Dendritic cell treated with granulocyte-macrophage colony-stimulating factor and Interleukin-4, amounts not matched to agents 40 ng/mL and 50 ng/mL, for 4 days (primary cell): ENCODE measurements at regions not wholly inside any gene's neighbourhood (a gene's known extent, or its start where the extent isn't known, plus 50 kb on each side); places are given as distances from the start of the nearest gene placed in this dataset.

Experiments
- H3K27ac Mint-ChIP-seq: one replicate; pipeline ENCODE4 v1.8.0; 2022; ENCODE audit warnings: mild to moderate bottlenecking, mixed read lengths
- H3K27me3 Mint-ChIP-seq: one replicate; pipeline ENCODE4 v1.8.0; 2022; ENCODE audit warnings: mild to moderate bottlenecking, mixed read lengths
- H3K36me3 Mint-ChIP-seq: one replicate; pipeline ENCODE4 v1.8.0; 2022; ENCODE audit warnings: low read depth, mixed read lengths
- H3K4me1 Mint-ChIP-seq: one replicate; pipeline ENCODE4 v1.8.0; 2022; ENCODE audit warnings: low read depth, mixed read lengths
- H3K4me3 Mint-ChIP-seq: one replicate; pipeline ENCODE4 v1.8.0; 2022; ENCODE audit warnings: mild to moderate bottlenecking, moderate library complexity, mixed read lengths
- H3K9me3 Mint-ChIP-seq: one replicate; pipeline ENCODE4 v1.8.0; 2022; ENCODE audit warnings: mixed read lengths
- intact Hi-C: fragments of 100-400 bp; cut with micrococcal nuclease; formaldehyde crosslinking; loops from one replicate; pipeline ENCODE4 v1.15.0; 2022

- no peaks in the 10 kb centered on the region for H3K36me3 Mint-ChIP-seq
- no peak overlapping the region for H3K27ac Mint-ChIP-seq
- peaks cover 26% of the 10 kb centered on the region for H3K9me3 Mint-ChIP-seq
- H3K4me3 Mint-ChIP-seq: no peak overlapping the region
- H3K4me1 Mint-ChIP-seq: no peaks in the 10 kb centered on the region
- H3K27me3 Mint-ChIP-seq: no peaks in the 10 kb centered on the region
- intact Hi-C loops: no loop called here
Observed at GRCh38 chr9:86821006-86821845, 126.1 kb downstream of the GAS1 start.

GRCh38 chr9:86819552-86819951 is 127.8 kb downstream of the GAS1 start:
- Mint-ChIP-seq H3K27ac (no peak overlapping the region), H3K27me3 (no peaks in the 10 kb centered on the region)
- intact Hi-C loops: no loop called here

GRCh38 chr9:86818636-86819035 is 128.7 kb downstream of the GAS1 start:
- Mint-ChIP-seq H3K4me3 (no peak overlapping the region), H3K27ac (no peak overlapping the region), H3K36me3 (no peaks in the 10 kb centered on the region), H3K9me3 (peaks cover 10% of the 10 kb centered on the region), H3K27me3 (no peaks in the 10 kb centered on the region), H3K4me1 (no peaks in the 10 kb centered on the region)
- intact Hi-C loops: no loop called here

More at GRCh38 chr9:86819552-86819951, 127.8 kb downstream of the GAS1 start:
- Mint-ChIP-seq H3K4me3 (no peak overlapping the region), H3K9me3 (peaks cover 11% of the 10 kb centered on the region), H3K36me3 (no peaks in the 10 kb centered on the region), H3K4me1 (no peaks in the 10 kb centered on the region)

- no peaks in the 10 kb centered on the region for H3K4me1 Mint-ChIP-seq
- intact Hi-C loops: no loop called here
- peaks cover 10% of the 10 kb centered on the region for H3K9me3 Mint-ChIP-seq
- H3K27ac Mint-ChIP-seq: no peak overlapping the region
- no peak overlapping the region for H3K4me3 Mint-ChIP-seq
- H3K27me3 Mint-ChIP-seq: no peaks in the 10 kb centered on the region
- H3K36me3 Mint-ChIP-seq: no peaks in the 10 kb centered on the region
Observed at GRCh38 chr9:86816868-86817267, 130.4 kb downstream of the GAS1 start.

- Mint-ChIP-seq H3K36me3 (no peaks in the 10 kb centered on the region), H3K27me3 (no peaks in the 10 kb centered on the region), H3K4me1 (no peaks in the 10 kb centered on the region), H3K4me3 (no peak overlapping the region), H3K27ac (no peak overlapping the region), H3K9me3 (peaks cover 10% of the 10 kb centered on the region)
- intact Hi-C loops: no loop called here
Observed at GRCh38 chr9:86816366-86816765, 130.9 kb downstream of the GAS1 start.

- no peaks in the 10 kb centered on the region for H3K27me3 Mint-ChIP-seq
- intact Hi-C loops: no loop called here
- H3K36me3 Mint-ChIP-seq: no peaks in the 10 kb centered on the region
- no peaks in the 10 kb centered on the region for H3K9me3 Mint-ChIP-seq
- H3K27ac Mint-ChIP-seq: no peak overlapping the region
- H3K4me3 Mint-ChIP-seq: no peak overlapping the region
- no peaks in the 10 kb centered on the region for H3K4me1 Mint-ChIP-seq
Observed at GRCh38 chr9:86812616-86813015, 134.7 kb downstream of the GAS1 start.

GRCh38 chr9:86809759-86810367 is 137.4 kb downstream of the GAS1 start:
- no peaks in the 10 kb centered on the region for H3K4me1 Mint-ChIP-seq
- H3K36me3 Mint-ChIP-seq: no peaks in the 10 kb centered on the region
- H3K9me3 Mint-ChIP-seq: no peaks in the 10 kb centered on the region
- intact Hi-C loops: no loop called here
- no peak overlapping the region for H3K4me3 Mint-ChIP-seq
- peaks cover 2% of the 10 kb centered on the region for H3K27me3 Mint-ChIP-seq
- H3K27ac Mint-ChIP-seq: no peak overlapping the region

GRCh38 chr9:86809151-86809550 is 138.2 kb downstream of the GAS1 start:
- H3K4me1 Mint-ChIP-seq: no peaks in the 10 kb centered on the region
- H3K27ac Mint-ChIP-seq: no peak overlapping the region
- H3K27me3 Mint-ChIP-seq: peaks cover 2% of the 10 kb centered on the region
- no peaks in the 10 kb centered on the region for H3K9me3 Mint-ChIP-seq
- intact Hi-C loops: no loop called here
- no peaks in the 10 kb centered on the region for H3K36me3 Mint-ChIP-seq
- H3K4me3 Mint-ChIP-seq: no peak overlapping the region

GRCh38 chr9:86807367-86807976 is 139.8 kb downstream of the GAS1 start:
- no peak overlapping the region for H3K4me3 Mint-ChIP-seq
- peaks cover 14% of the 10 kb centered on the region for H3K9me3 Mint-ChIP-seq
- no peak overlapping the region for H3K27ac Mint-ChIP-seq
- no peaks in the 10 kb centered on the region for H3K4me1 Mint-ChIP-seq
- H3K27me3 Mint-ChIP-seq: peaks cover 2% of the 10 kb centered on the region
- intact Hi-C loops: no loop called here
- no peaks in the 10 kb centered on the region for H3K36me3 Mint-ChIP-seq

- intact Hi-C loops: no loop called here
- no peaks in the 10 kb centered on the region for H3K36me3 Mint-ChIP-seq
- peaks cover 2% of the 10 kb centered on the region for H3K27me3 Mint-ChIP-seq
- H3K4me3 Mint-ChIP-seq: no peak overlapping the region
- H3K9me3 Mint-ChIP-seq: peaks cover 14% of the 10 kb centered on the region
- H3K4me1 Mint-ChIP-seq: no peaks in the 10 kb centered on the region
- no peak overlapping the region for H3K27ac Mint-ChIP-seq
Observed at GRCh38 chr9:86804011-86804410, 143.3 kb downstream of the GAS1 start.

- H3K36me3 Mint-ChIP-seq: no peaks in the 10 kb centered on the region
- H3K4me1 Mint-ChIP-seq: no peaks in the 10 kb centered on the region
- intact Hi-C loops: no loop called here
- peaks cover 14% of the 10 kb centered on the region for H3K9me3 Mint-ChIP-seq
- peaks cover 2% of the 10 kb centered on the region for H3K27me3 Mint-ChIP-seq
- H3K27ac Mint-ChIP-seq: no peak overlapping the region
- no peak overlapping the region for H3K4me3 Mint-ChIP-seq
Observed at GRCh38 chr9:86802900-86803673, 144.2 kb downstream of the GAS1 start.

- H3K27me3 Mint-ChIP-seq: peaks cover 4% of the 10 kb centered on the region
- H3K27ac Mint-ChIP-seq: no peak overlapping the region
- no peaks in the 10 kb centered on the region for H3K36me3 Mint-ChIP-seq
- H3K4me1 Mint-ChIP-seq: no peaks in the 10 kb centered on the region
- peaks cover 14% of the 10 kb centered on the region for H3K9me3 Mint-ChIP-seq
- intact Hi-C loops: no loop called here
- no peak overlapping the region for H3K4me3 Mint-ChIP-seq
Observed at GRCh38 chr9:86801246-86801645, 146.1 kb downstream of the GAS1 start.

GRCh38 chr9:86800681-86801080 is 146.6 kb downstream of the GAS1 start:
- H3K27ac Mint-ChIP-seq: no peak overlapping the region
- no peaks in the 10 kb centered on the region for H3K36me3 Mint-ChIP-seq
- intact Hi-C loops: no loop called here
- H3K27me3 Mint-ChIP-seq: peaks cover 2% of the 10 kb centered on the region
- H3K4me3 Mint-ChIP-seq: no peak overlapping the region
- H3K4me1 Mint-ChIP-seq: no peaks in the 10 kb centered on the region
- peaks cover 14% of the 10 kb centered on the region for H3K9me3 Mint-ChIP-seq

GRCh38 chr9:86798966-86799365 is 148.3 kb downstream of the GAS1 start:
- Mint-ChIP-seq H3K27me3 (peaks cover 2% of the 10 kb centered on the region), H3K4me3 (no peak overlapping the region), H3K36me3 (no peaks in the 10 kb centered on the region), H3K9me3 (peaks cover 14% of the 10 kb centered on the region), H3K27ac (no peak overlapping the region), H3K4me1 (no peaks in the 10 kb centered on the region)
- intact Hi-C loops: no loop called here
